Amniotic stem cell (primary cell): ENCODE measurements at regions not wholly inside any gene's neighbourhood (a gene's known extent, or its start where the extent isn't known, plus 50 kb on each side); places are given as distances from the start of the nearest gene placed in this dataset.
"Not testable (repeated sequence)": the region's sequence is repeated elsewhere in the genome, so short reads cannot be mapped to it uniquely, and the experiment has no call there.

Experiments used
- DNase-seq: peaks from one replicate; lab custom pipeline; 2025; lab: John Stamatoyannopoulos, UW

- no peak for DNase-seq
Observed at GRCh38 chr13:89214185-89214584, 1543.0 kb downstream of the SLITRK5 start.

GRCh38 chr13:89215319-89215718 is 1544.1 kb downstream of the SLITRK5 start:
- not testable (repeated sequence) for DNase-seq

GRCh38 chr13:89217813-89218212 is 1546.6 kb downstream of the SLITRK5 start:
- DNase-seq: no peak

- DNase-seq: no peak
Observed at GRCh38 chr13:89221557-89222158, 1550.5 kb downstream of the SLITRK5 start.

- no peak for DNase-seq
Observed at GRCh38 chr13:89227356-89227755, 1556.2 kb downstream of the SLITRK5 start.

- DNase-seq: no peak
Observed at GRCh38 chr13:89238496-89238895, 1567.3 kb downstream of the SLITRK5 start.

GRCh38 chr13:89239361-89240127 is 1568.4 kb downstream of the SLITRK5 start:
- no peak for DNase-seq

GRCh38 chr13:89255844-89256406 is 1584.8 kb downstream of the SLITRK5 start:
- no peak for DNase-seq

- no peak for DNase-seq
Observed at GRCh38 chr13:89267734-89268133, 1596.6 kb downstream of the SLITRK5 start.

GRCh38 chr13:89269737-89270136 is 1598.6 kb downstream of the SLITRK5 start:
- no peak for DNase-seq

GRCh38 chr13:89270736-89271135 is 1599.6 kb downstream of the SLITRK5 start:
- DNase-seq: no peak

- DNase-seq: no peak
Observed at GRCh38 chr13:89279374-89279773, 1608.2 kb downstream of the SLITRK5 start.

GRCh38 chr13:89281331-89281730 is 1610.2 kb downstream of the SLITRK5 start:
- DNase-seq: no peak

GRCh38 chr13:89282241-89282640 is 1611.1 kb downstream of the SLITRK5 start:
- no peak for DNase-seq

- no peak for DNase-seq
Observed at GRCh38 chr13:89287381-89287780, 1616.2 kb downstream of the SLITRK5 start.

GRCh38 chr13:89294115-89294867 is 1623.1 kb downstream of the SLITRK5 start:
- DNase-seq: no peak

- DNase-seq: no peak
Observed at GRCh38 chr13:89307278-89307677, 1636.1 kb downstream of the SLITRK5 start.

GRCh38 chr13:89310943-89311672 is 1639.9 kb downstream of the SLITRK5 start:
- no peak for DNase-seq

- DNase-seq: no peak
Observed at GRCh38 chr13:89315287-89315686, 1644.1 kb downstream of the SLITRK5 start.

- DNase-seq: no peak
Observed at GRCh38 chr13:89322466-89322865, 1651.3 kb downstream of the SLITRK5 start.

GRCh38 chr13:89324582-89324981 is 1653.4 kb downstream of the SLITRK5 start:
- DNase-seq: no peak

GRCh38 chr13:89343165-89343564 is 1672.0 kb downstream of the SLITRK5 start:
- DNase-seq: no peak
